Naive thymus-derived CD4-positive, alpha-beta T cell (primary cell): ENCODE measurements at regions not wholly inside any gene's neighbourhood (a gene's known extent, or its start where the extent isn't known, plus 50 kb on each side); places are given as distances from the start of the nearest gene placed in this dataset.
"Not testable (repeated sequence)": the region's sequence is repeated elsewhere in the genome, so short reads cannot be mapped to it uniquely, and the experiment has no call there.

Source experiments
- ATAC-seq: fragments of 150-1000 bp; cut with Tn5 transposase; 2 replicates; pipeline ENCODE4 v1.10.0; 2021; ENCODE audit warnings: mild to moderate bottlenecking, moderate library complexity
- CTCF ChIA-PET: fragments of 350-600 bp; sonication (Branson Sonifier 250); formaldehyde crosslinking; loops from one replicate; lab custom pipeline; 2021; ENCODE audit warnings: antibody characterized with exemption; lab: Charles Lee
- POLR2A ChIA-PET: fragments of 350-600 bp; sonication (Branson Sonifier 250); formaldehyde crosslinking; loops from one replicate; lab custom pipeline; 2021; ENCODE audit warnings: antibody characterized with exemption, inconsistent platforms; lab: Charles Lee
- DNase-seq, 9 donors: peaks; one replicate each; pipeline versions ENCODE4 v3.0.0 to v3.0.0-alpha.2; 2020 to 2022; ENCODE audit warnings: mixed read lengths in 1 of 9
- H3K27ac ChIP-seq: one replicate; pipeline ENCODE4 v1.7.0; 2013; ENCODE audit warnings: mild to moderate bottlenecking, low read depth, low read length, moderate library complexity
- H3K27me3 ChIP-seq, 2 donors: one replicate each; pipeline ENCODE4 v1.7.0; 2013; ENCODE audit warnings: low read length in 2 of 2, mild to moderate bottlenecking in 2 of 2, moderate library complexity in 2 of 2; ENCODE audit not compliant: control insufficient read depth in 2 of 2, insufficient read depth in 2 of 2
- H3K36me3 ChIP-seq, 3 experiments: 1 replicate in 2 of 3; 2 replicates in 1 of 3; pipeline ENCODE4 v1.7.0; 2013; ENCODE audit warnings: low read length in 3 of 3, mild to moderate bottlenecking in 3 of 3, moderate library complexity in 1 of 3; ENCODE audit not compliant: insufficient read depth in 3 of 3, control insufficient read depth in 2 of 3
- H3K4me1 ChIP-seq, 2 donors: one replicate each; pipeline ENCODE4 v1.7.0; 2013; ENCODE audit warnings: low read length in 2 of 2, mild to moderate bottlenecking in 2 of 2, moderate library complexity in 1 of 2; ENCODE audit not compliant: control insufficient read depth in 2 of 2, insufficient read depth in 2 of 2
- H3K4me3 ChIP-seq: 2 replicates; pipeline ENCODE4 v1.7.0; 2013; ENCODE audit warnings: mild to moderate bottlenecking, low read length
- H3K9me3 ChIP-seq, 3 experiments: 1 replicate in 2 of 3; 2 replicates in 1 of 3; pipeline ENCODE4 v1.7.0; 2013; ENCODE audit warnings: low read length in 3 of 3; ENCODE audit not compliant: control insufficient read depth in 2 of 3
- H3K27ac Mint-ChIP-seq, 9 donors: one replicate each; pipeline ENCODE4 v1.8.0; 2020 to 2022; ENCODE audit warnings: mixed read lengths in 9 of 9, mild to moderate bottlenecking in 8 of 9, moderate library complexity in 5 of 9, inconsistent platforms in 2 of 9
- H3K27me3 Mint-ChIP-seq, 5 donors: one replicate each; pipeline ENCODE4 v1.8.0; 2021 to 2022; ENCODE audit warnings: mixed read lengths in 5 of 5, mild to moderate bottlenecking in 1 of 5
- H3K36me3 Mint-ChIP-seq, 5 donors: one replicate each; pipeline ENCODE4 v1.8.0; 2020 to 2022; ENCODE audit warnings: mixed read lengths in 5 of 5, mild to moderate bottlenecking in 3 of 5, inconsistent platforms in 1 of 5
- H3K4me1 Mint-ChIP-seq, 7 donors: one replicate each; pipeline ENCODE4 v1.8.0; 2020 to 2022; ENCODE audit warnings: mixed read lengths in 7 of 7, mild to moderate bottlenecking in 3 of 7, inconsistent platforms in 1 of 7
- H3K4me3 Mint-ChIP-seq, 10 donors: one replicate each; pipeline ENCODE4 v1.8.0; 2020 to 2022; ENCODE audit warnings: mild to moderate bottlenecking in 10 of 10, mixed read lengths in 10 of 10, moderate library complexity in 6 of 10, inconsistent platforms in 2 of 10
- H3K9me3 Mint-ChIP-seq, 11 donors: one replicate each; pipeline ENCODE4 v1.8.0; 2020 to 2022; ENCODE audit warnings: mixed read lengths in 11 of 11, mild to moderate bottlenecking in 4 of 11, inconsistent platforms in 1 of 11, moderate library complexity in 1 of 11
- intact Hi-C, 2 donors: fragments of 100-400 bp; cut with micrococcal nuclease; formaldehyde crosslinking; loops; one replicate each; pipeline ENCODE4 v1.15.1; 2023

DNA sequence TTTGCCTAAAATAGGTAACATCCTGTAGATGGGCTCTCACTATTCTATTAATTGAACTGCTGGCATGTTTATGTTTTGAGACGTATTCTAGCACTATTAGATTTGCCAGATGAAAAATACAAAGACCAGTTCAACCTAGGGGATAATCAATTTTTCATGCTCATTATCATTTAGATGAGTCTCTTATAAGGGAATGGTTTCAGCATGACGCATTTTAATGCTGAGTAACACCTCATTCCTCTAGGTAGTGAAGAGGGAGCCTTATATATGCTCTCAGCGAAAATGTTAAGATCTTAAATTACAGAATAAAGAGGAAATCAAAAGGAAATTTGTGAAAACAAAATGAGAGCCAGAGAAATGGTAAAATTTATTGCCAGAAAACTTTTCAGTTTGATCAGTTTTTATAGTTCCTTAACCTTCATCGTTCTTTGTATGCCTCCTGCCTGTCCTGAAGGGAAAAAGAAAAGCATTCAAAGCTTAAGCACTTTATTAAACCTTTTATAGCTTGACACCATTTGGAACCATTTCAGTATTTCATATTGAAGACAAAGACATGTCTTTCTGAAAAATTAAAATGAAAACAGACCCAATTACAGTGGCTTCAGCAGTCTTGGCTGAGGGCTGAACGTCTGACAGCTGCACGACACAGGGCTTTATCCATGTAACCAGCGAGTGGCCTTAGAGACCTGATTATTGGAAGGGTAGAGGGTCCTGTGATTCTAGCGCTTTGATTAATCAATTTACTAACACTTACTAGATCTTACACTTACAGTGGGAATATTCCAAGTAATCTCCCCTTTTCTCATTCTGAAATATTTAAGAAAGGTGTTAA is 112.8 kb downstream of the ADCYAP1 start:
- Histone ChIP-seq H3K4me1 (no peaks in the 10 kb centered on the region), H3K9me3 (no peaks in the 10 kb centered on the region), H3K27me3 (no peaks in the 10 kb centered on the region), H3K27ac (no peak overlapping the region), H3K4me3 (no peak overlapping the region), H3K36me3 (no peaks in the 10 kb centered on the region)
- Mint-ChIP-seq H3K4me3 (no peak overlapping the region), H3K36me3 (no peaks in the 10 kb centered on the region), H3K9me3 (no peaks in the 10 kb centered on the region), H3K4me1 (no peaks in the 10 kb centered on the region), H3K27me3 (peaks cover 0 to 14% (median 12%) of the 10 kb centered on the region in 5 donors), H3K27ac (no peak overlapping the region)
- POLR2A ChIA-PET = no interaction called here
- no peak for DNase-seq
- ATAC-seq = no peak
- CTCF ChIA-PET = no interaction called here
- intact Hi-C loops = no loop called here

DNA sequence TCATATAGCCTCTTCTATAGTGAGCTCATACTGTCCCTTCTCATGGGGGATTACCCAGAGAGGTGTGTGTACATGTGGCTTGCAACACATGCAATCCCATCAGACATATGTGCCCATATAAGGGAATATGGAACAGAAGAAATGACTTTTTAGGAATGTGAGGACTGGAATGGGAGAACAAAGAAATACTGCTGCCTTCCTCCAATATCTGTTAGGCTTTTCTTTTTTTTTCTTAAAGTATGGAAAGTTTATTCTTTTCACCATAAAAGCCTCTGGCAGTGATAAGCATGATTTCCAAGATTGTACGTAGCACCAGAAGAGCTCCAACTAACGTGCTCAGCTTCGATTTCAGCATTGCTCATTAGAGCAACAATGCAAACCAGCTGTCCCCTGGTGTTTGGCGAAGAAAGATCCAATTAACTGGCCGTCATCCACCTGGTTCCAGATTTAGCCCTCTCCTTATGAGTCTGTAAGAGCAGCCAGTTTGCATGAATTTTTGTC is 113.6 kb downstream of the ADCYAP1 start:
- POLR2A ChIA-PET = no interaction called here
- no peaks in the 10 kb centered on the region for H3K36me3 ChIP-seq
- no peak overlapping the region for H3K27ac ChIP-seq
- H3K4me3 Mint-ChIP-seq = no peak overlapping the region
- no peaks in the 10 kb centered on the region for H3K36me3 Mint-ChIP-seq
- CTCF ChIA-PET = no interaction called here
- H3K9me3 ChIP-seq = no peaks in the 10 kb centered on the region
- H3K4me1 ChIP-seq = no peaks in the 10 kb centered on the region
- no peaks in the 10 kb centered on the region for H3K27me3 ChIP-seq
- no peak overlapping the region for H3K27ac Mint-ChIP-seq
- H3K4me3 ChIP-seq = no peak overlapping the region
- DNase-seq (no peak), ATAC-seq (no peak)
- intact Hi-C loops = no loop called here
- no peaks in the 10 kb centered on the region for H3K9me3 Mint-ChIP-seq
- no peaks in the 10 kb centered on the region for H3K4me1 Mint-ChIP-seq
- H3K27me3 Mint-ChIP-seq = peaks cover 0 to 16% (median 11%) of the 10 kb centered on the region in 5 donors

DNA sequence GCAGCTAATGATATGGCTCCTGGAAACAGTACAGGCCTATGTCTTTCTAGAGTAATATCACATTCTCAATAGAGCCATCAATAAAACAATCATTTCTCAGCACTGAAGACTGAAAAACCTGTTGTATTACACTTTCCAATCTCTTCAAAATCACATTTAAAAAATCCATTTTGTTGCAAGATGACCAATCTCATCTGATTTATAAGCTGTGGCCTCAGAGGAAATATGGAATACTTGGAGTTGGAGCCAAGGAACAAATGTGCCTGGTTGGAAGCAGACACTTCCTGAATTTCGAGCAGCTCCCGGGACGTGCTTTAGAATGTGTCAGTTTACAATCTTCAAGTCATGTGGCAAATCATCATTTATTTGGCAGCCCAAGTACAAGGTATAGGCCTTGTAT is 114.5 kb downstream of the ADCYAP1 start:
- CTCF ChIA-PET = no interaction called here
- POLR2A ChIA-PET = no interaction called here

DNA sequence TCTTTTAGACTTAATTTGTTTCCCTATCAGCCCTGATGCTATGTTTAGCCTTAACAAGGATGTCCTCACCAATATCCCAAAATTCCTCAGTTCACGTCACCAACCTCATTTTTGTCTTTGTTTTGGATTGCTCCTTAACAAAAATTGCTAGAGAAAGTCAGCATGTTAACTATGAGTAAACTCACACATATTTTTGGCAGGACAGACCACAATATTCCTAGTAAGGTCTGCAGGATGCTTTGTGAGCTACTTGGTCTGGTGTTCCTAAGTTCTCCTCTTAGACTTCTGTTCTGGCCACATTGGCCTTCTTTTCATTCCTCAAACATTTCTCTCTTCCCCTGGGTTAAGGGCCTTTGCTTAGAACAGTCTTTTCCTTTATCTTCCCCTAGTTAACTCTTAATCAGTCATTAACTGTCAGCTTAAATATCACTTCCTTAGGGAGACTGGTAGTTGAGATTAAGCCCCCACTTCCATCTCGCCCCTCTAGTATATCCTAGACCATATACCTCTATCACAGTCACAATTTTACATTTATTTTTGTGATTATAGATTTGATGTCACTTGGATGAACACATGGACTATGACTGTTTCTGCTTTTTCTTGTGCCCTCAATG is 116.2 kb downstream of the ADCYAP1 start:
- Mint-ChIP-seq H3K4me3 (no peak overlapping the region), H3K36me3 (no peaks in the 10 kb centered on the region), H3K4me1 (no peaks in the 10 kb centered on the region), H3K27ac (no peak overlapping the region), H3K9me3 (peaks cover 0 to 2% (median 0%) of the 10 kb centered on the region in 11 donors), H3K27me3 (peaks cover 0 to 14% (median 11%) of the 10 kb centered on the region in 5 donors)
- Histone ChIP-seq H3K4me1 (no peaks in the 10 kb centered on the region), H3K36me3 (no peaks in the 10 kb centered on the region), H3K4me3 (no peak overlapping the region), H3K27ac (no peak overlapping the region), H3K9me3 (no peaks in the 10 kb centered on the region), H3K27me3 (no peaks in the 10 kb centered on the region)
- DNase-seq (no peak), ATAC-seq (no peak)
- POLR2A ChIA-PET = no interaction called here
- intact Hi-C loops = no loop called here
- CTCF ChIA-PET = no interaction called here

More for the DNA sequence above, 114.5 kb downstream of the ADCYAP1 start:
- no peak for DNase-seq
- no peaks in the 10 kb centered on the region for H3K4me1 ChIP-seq
- H3K9me3 Mint-ChIP-seq = no peaks in the 10 kb centered on the region
- no peaks in the 10 kb centered on the region for H3K27me3 ChIP-seq
- peaks cover 0 to 16% (median 11%) of the 10 kb centered on the region in 5 donors for H3K27me3 Mint-ChIP-seq
- no peaks in the 10 kb centered on the region for H3K36me3 Mint-ChIP-seq
- no peaks in the 10 kb centered on the region for H3K9me3 ChIP-seq
- intact Hi-C loops = no loop called here
- no peak overlapping the region for H3K4me3 ChIP-seq
- ATAC-seq = no peak
- H3K36me3 ChIP-seq = no peaks in the 10 kb centered on the region
- H3K27ac Mint-ChIP-seq = no peak overlapping the region
- no peak overlapping the region for H3K27ac ChIP-seq
- no peak overlapping the region for H3K4me3 Mint-ChIP-seq
- no peaks in the 10 kb centered on the region for H3K4me1 Mint-ChIP-seq

DNA sequence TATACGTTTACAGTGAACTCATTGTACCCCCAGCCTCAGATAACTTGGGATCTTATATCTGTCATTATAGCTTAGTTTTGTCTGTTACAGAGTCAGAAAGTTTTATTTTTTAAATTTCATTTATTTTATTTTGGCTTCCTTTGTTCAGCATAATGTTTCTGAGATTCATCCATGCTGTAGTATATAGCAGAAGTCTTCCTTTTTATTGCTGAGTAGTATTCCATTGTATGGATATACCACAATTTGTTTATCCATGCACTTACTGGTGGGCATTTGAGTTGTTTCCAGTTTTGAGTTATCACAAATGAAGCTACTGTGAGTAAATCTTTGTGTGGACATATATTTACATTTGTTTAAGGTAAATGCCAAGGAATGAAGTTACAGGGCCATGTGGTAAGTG is 122.3 kb downstream of the ADCYAP1 start:
- CTCF ChIA-PET = no interaction called here
- Mint-ChIP-seq H3K9me3 (peaks cover 0 to 35% (median 9%) of the 10 kb centered on the region in 11 donors), H3K27me3 (peaks cover 0 to 7% (median 5%) of the 10 kb centered on the region in 5 donors), H3K4me1 (no peaks in the 10 kb centered on the region), H3K27ac (no peak overlapping the region), H3K4me3 (no peak overlapping the region), H3K36me3 (no peaks in the 10 kb centered on the region)
- Histone ChIP-seq H3K27me3 (no peaks in the 10 kb centered on the region), H3K36me3 (no peaks in the 10 kb centered on the region), H3K4me3 (no peak overlapping the region), H3K9me3 (no peaks in the 10 kb centered on the region), H3K4me1 (no peaks in the 10 kb centered on the region), H3K27ac (no peak overlapping the region)
- DNase-seq (no peak), ATAC-seq (no peak)
- intact Hi-C loops = no loop called here
- POLR2A ChIA-PET = no interaction called here

DNA sequence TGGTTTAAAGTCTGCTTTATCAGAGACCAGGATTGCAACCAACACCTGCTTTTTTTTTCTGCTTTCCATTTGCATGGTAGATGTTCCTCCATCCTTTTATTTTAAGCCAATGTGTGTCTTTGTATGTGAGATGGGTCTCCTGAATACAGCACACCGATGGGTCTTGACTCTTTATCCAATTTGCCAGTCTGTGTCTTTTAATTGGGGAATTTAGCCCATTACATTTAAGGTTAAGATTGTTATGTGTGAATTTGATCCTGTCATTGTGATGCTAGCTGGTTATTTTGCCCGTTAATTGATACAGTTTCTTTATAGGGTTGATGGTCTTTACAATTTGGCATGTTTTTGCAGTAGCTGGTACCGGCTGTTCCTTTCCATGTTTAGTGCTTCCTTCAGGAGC is 128.4 kb downstream of the ADCYAP1 start:
- H3K4me3 Mint-ChIP-seq, H3K27ac ChIP-seq, H3K27me3 ChIP-seq, H3K36me3 ChIP-seq, DNase-seq, H3K4me1 ChIP-seq, CTCF ChIA-PET, H3K9me3 ChIP-seq, H3K4me3 ChIP-seq, H3K36me3 Mint-ChIP-seq, ATAC-seq, H3K27me3 Mint-ChIP-seq, H3K27ac Mint-ChIP-seq, POLR2A ChIA-PET, H3K4me1 Mint-ChIP-seq, intact Hi-C loops: not testable (repeated sequence)
- H3K9me3 Mint-ChIP-seq = peaks cover 0 to 38% (median 11%) of the 10 kb centered on the region in 11 donors
